CD4-positive, alpha-beta T cell (primary cell): ENCODE measurements at regions not wholly inside any gene's neighbourhood (a gene's known extent, or its start where the extent isn't known, plus 50 kb on each side); places are given as distances from the start of the nearest gene placed in this dataset.

Experiments
- ATAC-seq: fragments of 200-7000 bp; cut with Tn5 transposase; one replicate; pipeline ENCODE4 v1.10.0; 2022; ENCODE audit warnings: mild to moderate bottlenecking; ENCODE audit not compliant: poor library complexity
- CTCF ChIA-PET: fragments of 350-600 bp; sonication (Branson Sonifier 250); formaldehyde crosslinking; loops from one replicate; lab custom pipeline; 2021; ENCODE audit warnings: antibody characterized with exemption, inconsistent platforms; lab: Charles Lee
- POLR2A ChIA-PET: fragments of 350-600 bp; sonication (Branson Sonifier 250); formaldehyde crosslinking; loops from one replicate; lab custom pipeline; 2021; ENCODE audit warnings: antibody characterized with exemption, inconsistent platforms; lab: Charles Lee
- DNase-seq, 14 experiments: peaks; one replicate each; pipeline ENCODE4 v3.0.0-alpha.2; 2013 to 2020; ENCODE audit warnings: mixed read lengths in 2 of 14
- H3K27ac ChIP-seq, 2 donors: one replicate each; pipeline versions ENCODE4 v1.5.1 to v1.7.0; 2013; ENCODE audit warnings: low read length in 2 of 2, low read depth in 1 of 2, mild to moderate bottlenecking in 1 of 2
- H3K27me3 ChIP-seq, 2 experiments: 1 replicate in 1 of 2; 2 replicates in 1 of 2; pipeline versions ENCODE4 v1.6.1 to v1.7.0; 2013; ENCODE audit warnings: low read length in 2 of 2, control low read depth in 1 of 2, mild to moderate bottlenecking in 1 of 2, moderate library complexity in 1 of 2; ENCODE audit not compliant: insufficient read depth in 2 of 2, control insufficient read depth in 1 of 2
- H3K36me3 ChIP-seq: one replicate; pipeline ENCODE4 v1.6.1; 2013; ENCODE audit warnings: low read length, control low read depth; ENCODE audit not compliant: insufficient read depth
- H3K4me1 ChIP-seq: one replicate; pipeline ENCODE4 v1.6.1; 2013; ENCODE audit warnings: low read length, control low read depth; ENCODE audit not compliant: insufficient read depth
- H3K4me3 ChIP-seq: one replicate; pipeline ENCODE4 v1.5.1; 2013; ENCODE audit warnings: mild to moderate bottlenecking, low read length, moderate library complexity
- H3K9me3 ChIP-seq, 2 experiments: 1 replicate in 1 of 2; 2 replicates in 1 of 2; pipeline versions ENCODE4 v1.6.1 to v1.7.0; 2013; ENCODE audit warnings: low read length in 2 of 2, mild to moderate bottlenecking in 2 of 2, control low read depth in 1 of 2, moderate library complexity in 1 of 2; ENCODE audit not compliant: control insufficient read depth in 1 of 2, insufficient read depth in 1 of 2
- H3K27ac Mint-ChIP-seq: one replicate; pipeline ENCODE4 v1.8.0; 2020; ENCODE audit warnings: mixed read lengths
- H3K27me3 Mint-ChIP-seq: one replicate; pipeline ENCODE4 v1.8.0; 2021; ENCODE audit warnings: mixed read lengths
- H3K36me3 Mint-ChIP-seq: one replicate; pipeline ENCODE4 v1.8.0; 2021; ENCODE audit warnings: low read depth, mixed read lengths
- H3K4me1 Mint-ChIP-seq: one replicate; pipeline ENCODE4 v1.8.0; 2021; ENCODE audit warnings: low read depth, mixed read lengths
- H3K4me3 Mint-ChIP-seq: one replicate; pipeline ENCODE4 v1.8.0; 2020; ENCODE audit warnings: mild to moderate bottlenecking, mixed read lengths
- H3K9me3 Mint-ChIP-seq: one replicate; pipeline ENCODE4 v1.8.0; 2020; ENCODE audit warnings: mixed read lengths
- intact Hi-C, 2 experiments: fragments of 100-400 bp; cut with DNase I in 1 of 2; cut with micrococcal nuclease in 1 of 2; formaldehyde crosslinking; loops; one replicate each; pipeline versions ENCODE4 v1.15.1 to v1.9.0; 2023 to 2025; cut with DNase I, micrococcal nuclease
- TF ChIP-seq, protein P1 (sequence below): fragments of 200-600 bp; IDR thresholded peaks from one replicate; pipeline ENCODE4 v1.8.0; 2022; ENCODE audit warnings: antibody characterized with exemption, mild to moderate bottlenecking

DNA sequence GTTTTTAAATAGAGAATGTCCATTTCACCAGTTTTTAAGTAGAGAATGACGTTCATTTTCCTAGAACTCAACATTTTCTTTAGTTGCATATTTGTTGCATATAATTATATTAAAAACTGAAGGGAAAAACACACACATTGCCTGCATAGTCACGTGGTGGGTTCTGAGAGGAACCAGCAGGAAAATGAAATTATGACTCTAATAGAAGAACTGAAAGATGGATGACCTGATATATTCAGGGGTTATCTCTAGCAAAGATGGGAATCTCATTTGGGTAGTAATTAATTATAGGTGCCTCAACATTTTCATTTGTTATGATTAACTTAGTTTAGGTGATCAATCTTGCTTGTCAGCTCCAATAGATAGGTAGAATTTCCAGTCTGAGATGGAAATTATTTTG lies 288.3 kb downstream of the TRIB2 start:
- H3K36me3 Mint-ChIP-seq: no peaks in the 10 kb centered on the region
- no peaks in the 10 kb centered on the region for H3K9me3 Mint-ChIP-seq
- peaks cover 5% of the 10 kb centered on the region for H3K4me1 Mint-ChIP-seq
- ChIA-PET POLR2A (no interaction called here), CTCF (no interaction called here)
- H3K9me3 ChIP-seq: no peaks in the 10 kb centered on the region
- H3K36me3 ChIP-seq: no peaks in the 10 kb centered on the region
- H3K27me3 Mint-ChIP-seq: no peaks in the 10 kb centered on the region
- no peak for DNase-seq
- no peak for ATAC-seq
- intact Hi-C loops: loop anchor here (5.0 kb wide), 4 partner anchors 288 to 1313 kb away; partner anchors contain the start of gene TRIB2 (in 2 of the 2)
- TF ChIP-seq, protein P1, sequence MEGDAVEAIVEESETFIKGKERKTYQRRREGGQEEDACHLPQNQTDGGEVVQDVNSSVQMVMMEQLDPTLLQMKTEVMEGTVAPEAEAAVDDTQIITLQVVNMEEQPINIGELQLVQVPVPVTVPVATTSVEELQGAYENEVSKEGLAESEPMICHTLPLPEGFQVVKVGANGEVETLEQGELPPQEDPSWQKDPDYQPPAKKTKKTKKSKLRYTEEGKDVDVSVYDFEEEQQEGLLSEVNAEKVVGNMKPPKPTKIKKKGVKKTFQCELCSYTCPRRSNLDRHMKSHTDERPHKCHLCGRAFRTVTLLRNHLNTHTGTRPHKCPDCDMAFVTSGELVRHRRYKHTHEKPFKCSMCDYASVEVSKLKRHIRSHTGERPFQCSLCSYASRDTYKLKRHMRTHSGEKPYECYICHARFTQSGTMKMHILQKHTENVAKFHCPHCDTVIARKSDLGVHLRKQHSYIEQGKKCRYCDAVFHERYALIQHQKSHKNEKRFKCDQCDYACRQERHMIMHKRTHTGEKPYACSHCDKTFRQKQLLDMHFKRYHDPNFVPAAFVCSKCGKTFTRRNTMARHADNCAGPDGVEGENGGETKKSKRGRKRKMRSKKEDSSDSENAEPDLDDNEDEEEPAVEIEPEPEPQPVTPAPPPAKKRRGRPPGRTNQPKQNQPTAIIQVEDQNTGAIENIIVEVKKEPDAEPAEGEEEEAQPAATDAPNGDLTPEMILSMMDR: no peak
- H3K4me3 Mint-ChIP-seq: no peak overlapping the region
- no peaks in the 10 kb centered on the region for H3K4me1 ChIP-seq
- H3K27me3 ChIP-seq: peaks cover 0 to 4% of the 10 kb centered on the region in 2 experiments
- no peak overlapping the region for H3K4me3 ChIP-seq
- no peak overlapping the region for H3K27ac Mint-ChIP-seq
- no peak overlapping the region for H3K27ac ChIP-seq

- Mint-ChIP-seq H3K9me3 (no peaks in the 10 kb centered on the region), H3K4me3 (no peak overlapping the region), H3K27me3 (no peaks in the 10 kb centered on the region), H3K36me3 (no peaks in the 10 kb centered on the region), H3K4me1 (peaks cover 5% of the 10 kb centered on the region), H3K27ac (no peak overlapping the region)
- no peak overlapping the region for H3K27ac ChIP-seq
- ChIA-PET POLR2A (no interaction called here), CTCF (interaction anchor here (1.7 kb wide), 1 partner anchor 1313 kb away, joined by 6 read pairs; no protein-coding TSS in a partner anchor)
- H3K9me3 ChIP-seq: no peaks in the 10 kb centered on the region
- ATAC-seq (no peak), DNase-seq (no peak)
- TF ChIP-seq, protein P1: no peak
- intact Hi-C loops: loop anchor here (1.0 to 5.0 kb wide), 8 partner anchors 289 to 1527 kb away; partner anchors contain the start of gene TRIB2 (in 2 of the 2)
- H3K4me1 ChIP-seq: no peaks in the 10 kb centered on the region
- no peaks in the 10 kb centered on the region for H3K36me3 ChIP-seq
- peaks cover 0 to 4% of the 10 kb centered on the region in 2 experiments for H3K27me3 ChIP-seq
- H3K4me3 ChIP-seq: no peak overlapping the region
Observed at GRCh38 chr2:13005761-13006335, 289.1 kb downstream of the TRIB2 start.

GRCh38 chr2:13006426-13006825 lies 289.7 kb downstream of the TRIB2 start:
- Histone ChIP-seq H3K36me3 (no peaks in the 10 kb centered on the region), H3K27ac (no peak overlapping the region), H3K9me3 (no peaks in the 10 kb centered on the region), H3K4me3 (no peak overlapping the region), H3K4me1 (no peaks in the 10 kb centered on the region), H3K27me3 (peaks cover 0 to 4% of the 10 kb centered on the region in 2 experiments)
- Mint-ChIP-seq H3K27ac (no peak overlapping the region), H3K36me3 (no peaks in the 10 kb centered on the region), H3K4me3 (no peak overlapping the region), H3K27me3 (peaks cover under 1% of the 10 kb centered on the region), H3K4me1 (peaks cover 5% of the 10 kb centered on the region), H3K9me3 (no peaks in the 10 kb centered on the region)
- no peak for DNase-seq
- TF ChIP-seq, protein P1: no peak
- ChIA-PET CTCF (interaction anchor here (1.0 to 2.0 kb wide), 7 partner anchors 14 to 1313 kb away, joined by 3 to 7 read pairs (median 5); no protein-coding TSS in a partner anchor), POLR2A (no interaction called here)
- no peak for ATAC-seq
- intact Hi-C loops: loop anchor here (1.0 to 5.0 kb wide), 8 partner anchors 289 to 1528 kb away; partner anchors contain the start of gene TRIB2 (in 2 of the 2)
